ENCODE measurements at regions not wholly inside any gene's neighbourhood (a gene's known extent, or its start where the extent isn't known, plus 50 kb on each side); places are given as distances from the start of the nearest gene placed in this dataset.

DNA sequence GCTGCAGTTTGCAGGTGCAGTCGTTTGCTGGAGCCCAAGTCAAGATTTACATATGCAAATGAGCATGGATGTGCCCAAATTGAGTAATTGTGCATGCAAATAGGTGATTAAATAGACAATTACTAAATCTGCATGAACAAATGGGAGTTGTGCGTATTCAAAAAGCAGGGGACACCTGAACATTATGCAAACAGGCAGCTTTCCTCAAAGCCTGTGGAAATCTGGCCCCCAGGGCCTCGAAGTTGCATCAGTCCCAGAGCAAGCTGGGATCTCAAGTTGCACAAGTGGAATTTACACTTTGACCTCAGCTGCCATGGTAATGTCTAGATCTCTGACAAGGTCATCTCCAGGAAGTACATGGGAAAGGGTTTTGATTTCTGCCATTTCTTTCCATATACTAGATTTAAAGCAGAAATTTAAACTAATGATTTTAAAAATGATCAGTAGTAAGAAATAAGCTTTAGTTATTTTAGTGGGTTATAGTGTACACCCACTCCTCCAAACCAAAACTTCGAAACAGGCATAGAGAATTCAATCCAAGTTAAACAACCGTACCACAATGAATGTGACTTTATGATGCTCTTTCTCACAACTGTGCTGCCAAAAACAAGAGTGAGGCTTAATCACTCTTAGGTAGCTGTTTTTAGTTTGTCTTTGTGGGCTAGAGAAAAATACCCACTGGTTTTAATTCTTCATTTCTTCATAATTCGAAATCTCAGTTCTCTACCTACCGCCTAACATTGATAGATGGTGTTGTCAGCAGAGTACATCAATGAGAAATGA lies 110.7 kb downstream of the RND3 start:
- TF ChIP-seq, protein P1, sequence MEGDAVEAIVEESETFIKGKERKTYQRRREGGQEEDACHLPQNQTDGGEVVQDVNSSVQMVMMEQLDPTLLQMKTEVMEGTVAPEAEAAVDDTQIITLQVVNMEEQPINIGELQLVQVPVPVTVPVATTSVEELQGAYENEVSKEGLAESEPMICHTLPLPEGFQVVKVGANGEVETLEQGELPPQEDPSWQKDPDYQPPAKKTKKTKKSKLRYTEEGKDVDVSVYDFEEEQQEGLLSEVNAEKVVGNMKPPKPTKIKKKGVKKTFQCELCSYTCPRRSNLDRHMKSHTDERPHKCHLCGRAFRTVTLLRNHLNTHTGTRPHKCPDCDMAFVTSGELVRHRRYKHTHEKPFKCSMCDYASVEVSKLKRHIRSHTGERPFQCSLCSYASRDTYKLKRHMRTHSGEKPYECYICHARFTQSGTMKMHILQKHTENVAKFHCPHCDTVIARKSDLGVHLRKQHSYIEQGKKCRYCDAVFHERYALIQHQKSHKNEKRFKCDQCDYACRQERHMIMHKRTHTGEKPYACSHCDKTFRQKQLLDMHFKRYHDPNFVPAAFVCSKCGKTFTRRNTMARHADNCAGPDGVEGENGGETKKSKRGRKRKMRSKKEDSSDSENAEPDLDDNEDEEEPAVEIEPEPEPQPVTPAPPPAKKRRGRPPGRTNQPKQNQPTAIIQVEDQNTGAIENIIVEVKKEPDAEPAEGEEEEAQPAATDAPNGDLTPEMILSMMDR (IDR thresholded peaks at IDR 0.05) = no peak
- TF ChIP-seq, protein P2, sequence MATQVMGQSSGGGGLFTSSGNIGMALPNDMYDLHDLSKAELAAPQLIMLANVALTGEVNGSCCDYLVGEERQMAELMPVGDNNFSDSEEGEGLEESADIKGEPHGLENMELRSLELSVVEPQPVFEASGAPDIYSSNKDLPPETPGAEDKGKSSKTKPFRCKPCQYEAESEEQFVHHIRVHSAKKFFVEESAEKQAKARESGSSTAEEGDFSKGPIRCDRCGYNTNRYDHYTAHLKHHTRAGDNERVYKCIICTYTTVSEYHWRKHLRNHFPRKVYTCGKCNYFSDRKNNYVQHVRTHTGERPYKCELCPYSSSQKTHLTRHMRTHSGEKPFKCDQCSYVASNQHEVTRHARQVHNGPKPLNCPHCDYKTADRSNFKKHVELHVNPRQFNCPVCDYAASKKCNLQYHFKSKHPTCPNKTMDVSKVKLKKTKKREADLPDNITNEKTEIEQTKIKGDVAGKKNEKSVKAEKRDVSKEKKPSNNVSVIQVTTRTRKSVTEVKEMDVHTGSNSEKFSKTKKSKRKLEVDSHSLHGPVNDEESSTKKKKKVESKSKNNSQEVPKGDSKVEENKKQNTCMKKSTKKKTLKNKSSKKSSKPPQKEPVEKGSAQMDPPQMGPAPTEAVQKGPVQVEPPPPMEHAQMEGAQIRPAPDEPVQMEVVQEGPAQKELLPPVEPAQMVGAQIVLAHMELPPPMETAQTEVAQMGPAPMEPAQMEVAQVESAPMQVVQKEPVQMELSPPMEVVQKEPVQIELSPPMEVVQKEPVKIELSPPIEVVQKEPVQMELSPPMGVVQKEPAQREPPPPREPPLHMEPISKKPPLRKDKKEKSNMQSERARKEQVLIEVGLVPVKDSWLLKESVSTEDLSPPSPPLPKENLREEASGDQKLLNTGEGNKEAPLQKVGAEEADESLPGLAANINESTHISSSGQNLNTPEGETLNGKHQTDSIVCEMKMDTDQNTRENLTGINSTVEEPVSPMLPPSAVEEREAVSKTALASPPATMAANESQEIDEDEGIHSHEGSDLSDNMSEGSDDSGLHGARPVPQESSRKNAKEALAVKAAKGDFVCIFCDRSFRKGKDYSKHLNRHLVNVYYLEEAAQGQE (IDR thresholded peaks at IDR 0.05; ENCODE audit: insufficient read depth in 1 of 2, low read depth in 2 of 2, low read length in 1 of 2) = no peak
- TF ChIP-seq SIN3A (IDR thresholded peaks at IDR 0.05; ENCODE audit: borderline replicate concordance, insufficient read depth, low read depth, low read length) (no peak), POLR2AphosphoS5 (IDR thresholded peaks at IDR 0.05; ENCODE audit: low read depth, low read length) (no peak)
